GM18867 (cell line): ENCODE measurements at regions not wholly inside any gene's neighbourhood (a gene's known extent, or its start where the extent isn't known, plus 50 kb on each side); places are given as distances from the start of the nearest gene placed in this dataset.

ENCODE experiments used
- ATAC-seq: cut with Tn5 transposase; IDR thresholded peaks from one replicate; pipeline ENCODE4 v1.9.1; 2021; ENCODE audit warnings: mild to moderate bottlenecking, moderate library complexity; ENCODE audit not compliant: unreplicated experiment

DNA sequence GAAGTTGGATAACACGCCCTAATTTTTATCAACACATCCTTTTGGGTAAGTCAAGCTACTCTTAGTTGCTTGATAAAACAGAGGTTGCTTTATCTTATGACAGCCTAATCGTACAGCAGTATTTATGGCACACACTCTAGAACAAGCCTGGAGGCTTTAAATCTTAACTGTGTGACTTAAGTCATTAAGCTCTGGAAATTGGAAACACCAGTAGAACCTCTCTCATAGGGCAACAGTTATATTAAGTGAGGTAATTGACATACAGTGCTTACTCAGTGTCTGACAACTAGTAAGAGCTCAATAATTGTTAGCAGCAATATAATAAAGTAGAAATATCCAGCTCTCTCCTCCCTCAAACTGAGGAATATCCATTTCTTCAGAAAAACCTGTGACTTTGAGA lies 808.9 kb upstream of the WWC1 start:
- ATAC-seq = no peak

DNA sequence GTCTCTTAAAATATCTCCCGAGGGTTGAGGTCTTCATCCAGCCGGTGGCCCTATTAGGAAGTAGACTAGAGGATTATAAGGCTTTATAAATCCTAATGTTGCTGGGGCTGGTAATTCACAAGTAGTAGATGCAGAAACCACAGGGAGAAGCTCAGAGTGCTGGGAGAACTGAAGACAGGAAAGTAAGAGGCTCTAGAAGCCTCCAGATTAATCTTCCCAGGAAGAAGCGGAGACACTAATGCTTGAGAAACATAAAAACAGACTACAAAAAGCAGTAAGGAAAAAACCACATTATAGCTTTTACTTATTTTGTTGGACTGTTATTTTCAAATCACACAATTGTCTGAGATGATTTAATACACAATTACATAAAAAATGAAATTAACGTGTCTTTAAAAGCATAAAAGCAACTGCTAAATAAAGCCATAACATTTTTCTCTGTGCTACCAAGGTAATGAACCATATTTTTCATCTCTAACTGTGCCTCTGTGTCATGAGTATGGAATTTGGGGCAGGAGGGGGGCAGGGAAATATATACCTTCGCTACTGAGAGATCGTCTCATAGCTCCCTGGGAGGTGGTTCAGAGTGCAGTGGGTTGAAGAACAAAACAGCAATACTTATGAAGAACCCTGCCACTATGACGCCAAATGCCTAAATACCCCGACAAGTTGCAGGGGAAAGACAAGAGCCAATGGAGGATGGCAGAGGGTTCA lies 806.2 kb upstream of the WWC1 start:
- ATAC-seq = no peak

DNA sequence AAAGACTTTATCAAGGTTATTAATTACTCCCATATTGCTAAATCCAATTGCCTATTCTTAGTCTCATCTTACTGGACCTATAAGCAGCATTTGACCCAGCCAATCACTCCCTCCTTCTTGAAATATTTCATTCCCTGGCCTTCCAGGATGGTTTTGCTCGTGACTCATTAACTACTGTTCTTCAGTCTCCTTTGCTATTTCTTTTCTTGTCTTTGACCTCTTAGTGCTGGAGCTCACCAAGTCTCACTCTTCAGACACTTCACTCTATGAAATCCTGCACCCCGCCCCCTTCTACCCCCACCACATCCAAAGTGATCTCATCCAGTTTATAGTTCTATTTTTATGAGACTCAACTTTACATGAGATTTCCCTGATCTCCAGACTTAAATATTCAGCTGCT lies 803.1 kb upstream of the WWC1 start:
- no peak for ATAC-seq

DNA sequence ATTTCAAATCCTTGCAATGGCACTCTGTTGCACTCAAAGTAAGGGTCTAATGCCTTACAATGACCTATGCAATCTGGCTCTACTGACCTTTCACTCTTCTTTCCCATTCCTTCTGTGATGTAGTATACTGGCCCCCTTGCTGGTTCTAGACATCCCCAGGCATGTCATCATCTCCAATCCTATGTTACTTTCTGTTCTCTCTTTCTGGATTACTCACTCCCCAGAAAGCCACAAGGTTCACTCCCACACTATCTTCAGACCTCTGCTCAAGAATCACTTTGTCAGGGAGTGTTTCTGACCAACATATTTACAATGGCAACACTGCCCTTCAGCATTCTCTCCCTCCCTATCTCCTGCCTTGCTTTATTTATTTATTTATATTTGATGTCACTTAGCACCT lies 802.2 kb upstream of the WWC1 start:
- ATAC-seq = peak; percentile 65

DNA sequence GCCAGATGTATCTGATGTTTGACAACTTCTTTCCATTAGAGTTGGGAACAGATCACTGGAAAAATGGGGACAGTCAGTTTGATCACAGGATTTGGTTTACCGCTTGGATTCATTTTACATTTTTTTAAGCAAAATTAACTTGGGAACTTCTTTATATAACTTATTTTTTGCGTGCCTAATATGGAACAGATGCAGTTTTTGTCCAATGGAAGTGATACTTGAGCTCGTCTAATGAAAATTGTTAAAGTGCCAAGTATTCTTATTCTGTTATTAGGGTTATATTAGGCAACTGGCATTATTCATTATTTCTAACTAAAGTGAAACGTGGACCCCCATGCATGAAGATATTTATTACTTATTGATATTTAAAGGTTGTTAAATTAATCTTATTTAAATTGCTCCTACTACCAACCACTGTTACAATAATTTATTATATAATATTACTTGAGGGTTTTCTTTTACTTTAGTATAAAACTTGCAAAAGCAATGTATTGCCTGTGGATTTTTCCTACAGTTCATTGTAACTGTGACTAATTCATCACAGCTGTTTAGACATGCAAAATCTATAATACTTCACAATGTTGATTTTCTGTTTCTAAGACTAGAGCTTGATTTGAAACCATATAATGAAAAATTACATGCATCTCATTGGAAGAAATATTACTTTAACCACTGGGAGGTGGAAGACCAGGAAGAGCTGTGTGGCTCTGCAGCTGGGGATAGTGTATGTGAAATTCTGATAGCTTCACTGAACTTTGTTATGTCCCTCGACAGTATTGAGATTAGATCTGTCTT lies 787.3 kb upstream of the WWC1 start:
- ATAC-seq = no peak

DNA sequence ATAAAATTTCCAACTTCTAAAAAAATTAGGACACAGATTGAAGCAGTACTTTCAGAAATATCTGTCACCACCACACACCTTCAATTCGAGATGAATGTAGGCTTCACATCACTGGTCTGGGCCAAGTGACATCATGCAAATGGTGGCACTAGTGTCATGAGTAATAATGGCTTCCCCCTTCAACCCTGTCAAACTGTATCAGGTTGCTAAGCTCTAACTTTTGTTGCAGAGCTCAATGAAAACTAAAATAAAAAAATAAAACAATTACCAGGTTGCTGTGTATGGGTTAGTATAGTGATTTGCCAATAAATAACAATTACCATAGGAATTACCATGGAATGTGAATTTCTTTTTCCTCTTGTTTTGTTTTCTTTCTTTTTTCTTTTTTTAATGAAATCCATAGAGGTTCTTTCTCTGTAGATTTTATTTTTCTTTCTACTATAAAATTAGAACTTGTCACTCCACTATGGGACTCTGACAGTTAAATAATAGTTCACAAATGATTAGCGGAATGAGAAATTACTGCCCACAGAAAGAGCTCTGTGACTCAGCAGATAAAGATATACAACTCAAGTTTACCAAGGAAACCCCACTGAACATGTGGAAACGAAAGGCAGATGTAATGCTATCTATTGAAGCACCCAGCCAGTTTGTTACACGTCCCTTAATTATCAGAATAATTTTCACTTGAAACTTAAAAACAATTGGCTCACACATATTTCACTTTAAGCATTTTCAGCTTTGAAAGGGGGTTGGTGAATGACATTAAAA lies 783.8 kb upstream of the WWC1 start:
- no peak for ATAC-seq

DNA sequence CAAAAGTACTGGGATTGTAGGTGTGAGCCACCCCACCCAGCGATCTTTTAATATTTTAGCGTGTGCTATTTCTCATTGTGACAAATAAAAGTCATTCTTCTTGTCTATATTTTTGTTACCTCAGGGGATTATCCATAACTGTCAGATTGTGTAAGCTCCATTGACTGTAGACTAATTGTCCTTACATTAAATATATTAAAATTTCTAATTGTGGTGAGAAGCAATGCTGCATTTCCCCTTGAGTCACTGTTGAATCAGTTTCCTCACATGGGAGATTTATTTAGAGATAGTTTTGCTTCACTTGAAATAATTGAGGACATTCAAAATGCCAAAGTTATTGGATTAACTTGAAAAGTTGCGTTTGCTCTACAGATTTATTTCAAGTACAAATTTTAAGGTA lies 782.4 kb upstream of the WWC1 start:
- ATAC-seq = no peak

DNA sequence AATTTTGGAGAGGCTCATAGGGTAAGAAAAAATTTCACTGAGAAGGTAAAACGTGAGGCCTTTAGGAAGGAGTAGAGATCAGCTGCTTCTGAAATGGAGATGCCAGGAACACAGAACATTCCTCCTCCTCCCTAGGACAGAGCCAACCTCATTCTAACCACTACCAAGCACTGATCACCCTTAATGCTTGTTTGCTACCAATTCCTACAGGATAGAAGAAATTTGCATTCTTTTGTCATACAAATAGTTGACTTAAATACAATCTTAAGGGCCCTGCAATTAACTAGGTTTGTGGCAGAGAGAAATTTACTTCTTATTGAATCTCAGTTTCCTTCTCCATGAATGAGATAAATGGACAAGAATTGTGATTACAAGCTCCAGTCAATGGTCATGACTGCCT lies 780.2 kb upstream of the WWC1 start:
- no peak for ATAC-seq

DNA sequence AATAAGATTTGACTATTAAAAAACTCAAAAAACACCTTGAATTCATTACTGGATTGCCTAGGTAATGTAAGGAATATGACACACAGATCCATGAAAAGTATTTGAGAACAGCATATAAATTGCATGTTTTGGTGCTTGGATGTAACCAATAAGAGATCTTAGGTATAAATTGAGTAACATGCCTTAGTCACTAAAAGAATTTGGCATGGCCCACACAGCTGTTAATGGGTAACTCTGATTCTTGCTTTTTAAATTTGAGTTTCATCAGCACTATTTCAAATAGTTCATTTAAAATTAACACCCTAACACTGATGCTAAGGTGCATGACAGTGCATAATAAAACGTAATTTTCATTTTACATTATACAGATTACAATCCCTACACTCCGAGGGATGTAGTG lies 779.3 kb upstream of the WWC1 start:
- ATAC-seq = no peak

DNA sequence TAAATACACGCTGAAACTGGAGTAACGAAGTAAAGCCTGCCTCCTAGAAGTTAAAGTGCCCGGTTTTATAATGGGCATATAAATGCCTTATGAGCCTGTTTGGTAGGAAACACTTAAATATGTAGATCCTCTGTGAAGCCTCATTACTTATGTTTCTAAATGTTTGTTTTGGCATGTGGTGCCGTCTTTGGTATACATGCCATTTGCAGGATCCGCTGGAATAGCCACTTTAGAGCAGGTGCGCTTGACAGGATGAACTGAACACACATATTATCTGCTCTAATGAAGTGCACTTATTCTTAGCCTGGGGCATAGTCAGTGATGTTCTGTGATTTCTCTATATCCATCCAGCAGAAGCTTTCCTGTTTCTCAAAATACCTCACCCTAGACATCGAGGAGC lies 778.1 kb upstream of the WWC1 start:
- ATAC-seq = no peak

DNA sequence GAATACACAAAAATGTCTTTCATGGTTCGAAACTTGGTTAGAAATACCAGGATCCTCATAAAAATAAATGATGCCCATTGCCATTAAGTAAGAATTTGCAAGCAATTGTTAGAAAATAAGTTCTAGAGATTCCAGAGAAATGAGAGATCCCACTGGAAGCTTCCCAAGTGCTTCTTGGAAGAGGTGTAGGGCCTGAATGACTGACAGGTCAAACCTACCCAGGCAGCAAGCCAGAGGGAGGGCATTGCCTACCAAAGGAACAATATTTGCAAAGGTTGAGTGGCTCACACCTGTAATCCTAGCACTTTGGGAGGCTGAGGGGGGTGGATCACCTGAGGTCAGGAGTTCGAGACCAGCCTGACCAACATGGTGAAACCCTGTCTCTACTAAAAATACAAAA lies 777.0 kb upstream of the WWC1 start:
- no peak for ATAC-seq

DNA sequence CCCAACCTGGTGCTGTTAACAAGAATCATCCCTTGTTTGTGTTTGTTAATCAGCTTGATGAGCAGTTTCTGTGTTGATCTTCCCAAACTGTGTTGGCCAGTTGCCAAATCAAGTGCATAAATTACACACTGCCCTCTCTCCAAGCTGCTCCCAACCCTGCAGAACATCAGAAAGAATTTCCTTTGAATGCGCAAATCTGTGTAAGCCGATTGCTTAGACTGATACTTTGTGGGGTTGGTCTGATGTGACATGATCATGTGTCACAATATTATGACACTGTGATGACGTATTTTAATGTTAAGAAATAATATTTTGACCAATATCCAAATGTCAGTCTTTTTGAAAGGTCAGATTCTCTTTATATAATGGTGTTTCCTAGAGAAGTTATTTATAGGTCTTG lies 766.4 kb upstream of the WWC1 start:
- no peak for ATAC-seq

DNA sequence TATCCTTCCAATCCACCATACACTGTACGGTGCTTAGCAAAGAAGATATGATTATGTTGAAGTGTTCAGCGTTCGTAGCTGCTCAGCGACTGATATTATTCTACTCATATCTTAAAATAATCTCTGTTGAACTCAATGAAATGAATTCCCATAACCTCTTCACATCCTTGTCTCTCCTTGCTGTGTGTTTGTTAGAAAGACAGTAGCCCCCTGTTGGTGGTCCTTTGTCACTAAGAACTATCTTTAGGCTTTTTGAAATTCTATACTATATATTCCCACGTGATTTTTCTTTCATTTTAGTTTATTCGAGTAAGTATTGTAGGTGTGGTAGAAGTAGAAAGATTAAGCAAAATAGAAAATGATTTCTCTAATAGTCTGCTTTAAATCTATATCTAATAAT lies 762.8 kb upstream of the WWC1 start:
- ATAC-seq = no peak

DNA sequence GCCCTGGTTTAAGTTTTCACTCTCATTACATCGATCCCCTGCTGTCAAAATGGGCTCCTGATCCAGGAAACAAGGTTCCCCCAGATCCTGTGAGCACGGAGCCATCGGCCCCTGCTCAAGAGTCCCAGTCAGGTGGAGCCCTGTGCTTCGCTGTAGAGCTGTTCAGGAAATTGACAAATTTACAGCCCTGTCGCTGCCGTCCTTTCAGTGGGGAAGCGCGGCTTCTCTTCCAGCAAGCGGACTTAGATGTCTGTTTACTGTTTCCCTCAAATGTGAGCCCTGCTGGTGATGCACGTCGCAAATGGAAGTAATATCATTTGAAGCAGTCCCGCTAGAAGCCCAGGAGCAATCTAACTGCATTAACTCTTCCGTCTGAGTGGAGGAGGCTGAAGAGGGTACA lies 760.9 kb upstream of the WWC1 start:
- no peak for ATAC-seq

DNA sequence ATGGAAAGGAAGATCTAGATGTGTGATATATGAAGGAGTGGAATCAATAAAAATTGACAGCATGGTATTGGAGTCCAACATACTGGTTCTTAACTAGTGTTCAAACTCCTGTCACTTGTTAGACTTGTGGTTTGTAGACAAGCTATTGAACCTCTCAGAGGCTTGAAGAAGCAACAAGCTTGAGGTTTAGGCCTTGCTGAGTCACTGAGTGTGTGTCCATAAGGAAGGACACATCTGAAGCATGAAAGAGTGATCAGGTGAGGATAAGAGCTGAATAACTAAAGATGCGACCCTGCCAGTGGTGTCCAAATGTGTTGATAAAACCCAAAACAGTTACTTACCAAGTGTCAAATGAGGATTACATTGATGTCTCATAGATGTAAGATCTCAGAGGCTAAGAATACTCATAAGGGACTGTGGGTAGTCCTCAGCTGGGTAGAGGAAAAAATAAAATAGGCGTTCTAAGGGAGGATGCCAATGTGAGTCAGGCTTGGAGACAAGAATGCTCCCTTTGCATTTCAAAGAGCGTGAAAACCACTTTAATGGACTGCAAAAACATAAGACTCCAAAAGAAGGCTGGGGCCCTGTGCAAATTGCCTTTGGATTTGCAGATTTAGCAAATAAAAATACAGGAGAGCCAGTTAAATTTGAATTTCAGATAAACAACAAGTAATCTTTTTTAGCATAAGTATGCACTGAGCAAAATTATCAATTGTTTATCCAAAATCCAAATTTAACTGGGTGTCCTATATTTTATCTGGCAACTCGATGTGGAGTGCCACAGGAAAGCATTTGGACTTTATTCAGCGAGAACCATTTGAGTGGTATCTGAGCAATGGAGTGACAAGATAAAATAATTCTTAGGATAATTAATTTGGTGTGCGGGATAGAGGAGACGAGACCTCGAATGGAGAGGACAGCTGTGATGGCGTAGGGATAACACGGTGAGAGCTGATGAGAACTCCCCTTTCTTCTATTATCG lies 757.3 kb upstream of the WWC1 start:
- ATAC-seq = no peak

DNA sequence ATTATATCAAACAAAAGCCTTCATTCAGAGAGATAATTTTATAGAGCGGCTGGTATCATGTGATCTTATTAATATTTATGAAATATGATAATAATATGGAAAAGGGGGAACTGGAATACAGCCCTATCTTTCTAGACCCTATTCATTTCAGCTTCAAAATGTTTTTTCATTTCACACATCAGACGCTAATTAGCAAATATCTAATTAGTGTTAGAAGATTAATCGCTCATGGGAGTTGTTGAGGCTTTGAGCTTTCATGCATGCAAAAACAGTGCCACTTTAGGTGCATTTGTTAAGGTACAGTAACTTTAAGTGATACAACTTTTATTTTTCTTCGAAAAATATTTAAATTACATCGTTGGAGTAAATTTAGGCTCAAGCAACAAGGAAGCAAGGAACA lies 751.7 kb upstream of the WWC1 start:
- ATAC-seq = no peak

DNA sequence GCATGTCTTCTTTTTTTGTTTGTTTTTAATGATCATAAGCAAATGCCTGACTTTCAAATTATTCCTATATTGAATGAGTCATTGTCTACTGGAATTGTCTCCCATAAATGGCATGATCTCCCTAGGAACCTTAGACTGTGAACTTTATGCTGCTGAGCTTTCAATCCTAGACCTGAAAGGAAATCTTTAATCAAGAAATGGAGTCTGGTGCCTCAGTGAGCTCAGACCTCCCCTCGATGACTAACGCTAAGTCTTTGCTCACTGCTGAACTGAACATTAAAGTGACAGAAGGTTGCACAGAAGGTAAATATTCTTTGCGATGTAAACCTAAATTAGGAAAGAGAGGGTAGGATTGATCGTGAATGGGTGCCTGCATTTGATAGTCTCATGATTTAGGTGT lies 745.2 kb upstream of the WWC1 start:
- ATAC-seq = no peak

DNA sequence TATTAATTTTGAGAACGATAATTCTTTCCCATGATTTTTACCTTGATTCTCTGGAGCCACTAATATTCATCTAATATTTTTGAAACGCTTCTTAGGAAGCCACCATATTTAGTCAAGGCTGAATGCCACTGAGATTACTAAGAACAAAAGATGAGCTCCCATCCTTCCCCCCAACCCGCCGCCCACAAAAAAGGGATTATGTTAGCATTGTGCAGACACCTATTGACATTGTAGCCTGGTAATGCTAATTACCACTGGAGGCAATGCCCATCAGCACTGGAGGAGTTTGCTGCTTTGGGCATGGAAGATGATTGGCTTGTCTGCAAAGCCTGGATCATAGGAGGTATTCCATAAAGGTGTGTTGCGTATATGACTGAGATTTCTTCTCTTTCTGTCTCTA lies 739.1 kb upstream of the WWC1 start:
- ATAC-seq = no peak

DNA sequence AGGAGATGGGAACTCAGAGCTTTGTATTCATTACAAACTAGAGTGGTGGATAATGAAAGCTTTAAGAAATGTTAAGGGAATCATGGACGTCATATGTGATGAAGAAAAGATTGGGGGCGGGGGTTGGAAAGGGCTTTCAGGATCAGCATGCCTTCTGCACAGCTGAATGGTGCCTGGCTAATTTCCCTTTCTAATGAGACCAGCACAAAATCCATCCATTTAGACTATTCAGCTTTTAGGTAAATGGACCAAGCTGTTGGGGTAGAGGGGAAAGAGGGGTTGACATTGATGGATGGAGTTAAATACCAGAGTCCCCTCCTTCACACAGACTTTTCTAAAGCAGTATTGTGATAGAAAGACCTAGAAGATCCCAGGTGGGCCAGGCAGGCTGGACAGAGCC lies 737.9 kb upstream of the WWC1 start:
- ATAC-seq = no peak

DNA sequence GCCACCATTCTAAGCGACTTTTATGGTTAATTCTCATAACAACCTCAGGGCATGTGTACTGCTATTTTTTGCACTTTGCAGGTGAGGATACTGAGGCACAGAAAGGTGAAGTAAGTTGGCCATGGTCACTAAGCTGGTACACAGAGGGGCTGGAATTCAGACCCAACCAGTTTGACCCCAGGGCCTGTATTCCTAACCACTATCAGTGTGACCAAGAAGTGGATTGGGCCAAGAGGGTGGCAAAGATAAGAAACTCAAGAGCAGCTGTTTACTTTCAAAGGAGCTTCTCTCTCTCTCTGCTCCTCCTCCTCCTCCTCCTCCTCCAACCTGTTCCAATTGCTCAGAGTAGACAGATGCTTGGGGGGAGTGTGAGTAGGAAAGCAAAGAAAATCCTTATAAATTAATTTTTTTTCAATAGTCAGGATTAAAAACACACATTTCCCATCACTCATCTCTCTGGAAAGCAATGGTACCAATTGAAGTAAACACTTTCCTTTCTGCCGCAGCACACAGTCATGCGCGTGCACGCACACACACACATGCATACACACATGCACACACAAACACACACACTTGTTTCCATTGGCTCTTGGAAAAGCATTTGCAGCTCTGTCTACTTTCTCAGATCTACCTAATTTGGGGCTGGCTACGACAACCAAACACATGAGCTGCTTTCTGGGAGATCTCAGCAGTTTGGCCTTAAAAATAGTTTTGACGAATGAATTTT lies 736.7 kb upstream of the WWC1 start:
- no peak for ATAC-seq
